KG1 (cell line): ENCODE measurements at regions not wholly inside any gene's neighbourhood (a gene's known extent, or its start where the extent isn't known, plus 50 kb on each side); places are given as distances from the start of the nearest gene placed in this dataset.

ENCODE experiments used
- DNase-seq: peaks from one replicate; lab custom pipeline; 2025; lab: John Stamatoyannopoulos, UW

DNA sequence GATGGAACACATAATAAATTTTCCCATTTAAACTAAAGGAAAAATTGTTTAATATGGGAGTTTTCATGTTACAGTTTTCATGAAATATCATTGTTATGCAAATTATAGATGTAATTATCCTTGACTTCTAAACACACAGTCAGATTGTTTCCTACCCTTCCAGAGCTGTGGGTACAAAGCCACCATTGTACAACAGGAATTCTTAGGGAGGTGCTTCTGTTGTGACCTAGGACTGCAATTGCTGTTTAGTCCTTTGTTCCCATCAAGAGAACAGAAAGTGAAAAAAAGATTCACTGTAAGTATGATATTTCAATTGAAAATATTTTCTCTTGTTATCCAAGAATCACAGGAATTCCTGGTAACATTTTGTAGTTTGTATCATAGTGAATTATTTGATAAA, 455.3 kb upstream of the NAALADL2 start:
- DNase-seq: no peak

- no peak for DNase-seq
These were observed 450.8 kb upstream of the NAALADL2 start for GRCh38 chr3:174408310-174408709.

- DNase-seq: no peak
These were observed 449.9 kb upstream of the NAALADL2 start for GRCh38 chr3:174409086-174409743.

- no peak for DNase-seq
These were observed 445.8 kb upstream of the NAALADL2 start for GRCh38 chr3:174413062-174413912.

- no peak for DNase-seq
These were observed 444.2 kb upstream of the NAALADL2 start for GRCh38 chr3:174414902-174415301.

- no peak for DNase-seq
These were observed 441.6 kb upstream of the NAALADL2 start for GRCh38 chr3:174417573-174417972.

- DNase-seq: no peak
These were observed 439.9 kb upstream of the NAALADL2 start for GRCh38 chr3:174419216-174419615.

DNA sequence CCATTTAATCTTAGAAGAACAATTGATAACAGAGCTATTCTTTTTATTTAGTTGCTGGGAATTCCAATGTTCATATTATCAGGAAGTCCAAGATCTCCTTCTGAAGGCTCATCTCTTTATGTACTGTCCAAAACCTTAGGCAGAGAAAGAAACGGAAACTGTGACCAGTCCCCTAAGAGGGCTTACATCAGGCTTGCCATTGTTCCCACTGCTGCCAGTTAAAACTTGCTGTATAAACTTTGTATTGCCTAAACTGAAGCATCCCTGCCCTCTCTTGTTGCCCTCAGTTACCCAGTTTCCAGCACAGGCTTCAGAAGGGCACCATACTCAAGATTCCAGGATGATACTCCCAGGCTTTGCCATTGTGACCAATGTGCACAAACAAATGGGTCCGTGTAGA, 435.2 kb upstream of the NAALADL2 start:
- no peak for DNase-seq

DNA sequence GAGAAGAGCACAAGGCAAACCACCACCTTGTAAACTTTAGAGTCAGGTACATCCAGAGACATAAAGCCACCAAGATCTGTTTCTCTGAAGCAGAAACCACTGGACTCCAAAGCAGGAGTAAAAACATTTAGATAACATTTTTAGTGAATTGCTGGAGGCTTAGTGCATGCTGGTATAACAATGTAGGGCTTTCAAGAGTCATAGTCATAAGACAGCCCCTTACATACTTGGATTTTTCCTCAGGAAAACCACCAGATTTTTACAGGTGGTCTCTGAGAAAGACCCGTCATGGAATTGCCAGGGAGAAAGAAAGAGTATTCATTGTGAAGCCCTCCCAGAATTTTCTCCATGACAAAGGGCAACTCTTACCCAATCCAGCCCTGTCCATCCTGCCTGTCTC, 434.5 kb upstream of the NAALADL2 start:
- DNase-seq: no peak

DNA sequence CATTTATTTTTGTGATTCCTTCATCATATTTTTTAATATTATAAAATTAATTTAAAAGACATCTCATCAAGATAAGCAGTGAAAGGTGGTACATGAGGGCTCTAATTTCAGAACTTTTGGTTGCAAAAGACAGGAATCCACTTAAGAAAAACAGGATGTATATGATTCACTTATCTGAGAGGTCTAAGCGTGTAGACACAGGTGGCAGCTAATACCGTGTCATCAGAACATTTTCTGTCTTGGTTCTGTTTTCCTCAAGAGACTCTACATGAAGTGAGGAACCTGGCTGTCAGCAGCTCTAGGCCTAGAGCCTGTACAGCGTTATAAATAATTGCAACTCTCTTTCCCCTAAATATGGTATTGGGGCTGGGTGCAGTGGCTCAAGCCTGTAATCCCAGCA, 433.7 kb upstream of the NAALADL2 start:
- no peak for DNase-seq

- DNase-seq: no peak
These were observed 428.1 kb upstream of the NAALADL2 start for GRCh38 chr3:174430986-174431385.

GRCh38 chr3:174431717-174432116, 427.4 kb upstream of the NAALADL2 start:
- DNase-seq: no peak

DNA sequence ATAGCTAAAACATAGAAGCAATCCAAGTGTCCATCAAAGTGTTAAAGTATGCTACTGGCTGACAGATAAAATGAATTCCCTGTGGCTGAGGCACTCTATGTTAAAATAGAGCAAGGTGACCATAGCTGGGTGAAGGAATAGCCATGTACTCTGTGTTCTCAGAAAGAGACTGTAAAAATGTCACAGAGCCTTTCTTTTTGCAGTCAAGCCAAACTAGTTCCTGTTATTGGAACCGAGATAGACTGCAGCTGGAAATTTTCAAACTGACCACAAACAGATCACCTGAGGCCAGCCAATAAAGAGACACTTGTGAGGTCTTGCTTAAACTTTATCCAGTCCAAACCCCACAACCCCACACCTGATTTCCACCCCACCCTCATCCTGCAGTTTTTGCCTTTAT, 422.8 kb upstream of the NAALADL2 start:
- DNase-seq: no peak

- no peak for DNase-seq
These were observed 420.5 kb upstream of the NAALADL2 start for GRCh38 chr3:174438501-174439145.

GRCh38 chr3:174439331-174440252, 419.5 kb upstream of the NAALADL2 start:
- no peak for DNase-seq

GRCh38 chr3:174440253-174440701, 418.9 kb upstream of the NAALADL2 start:
- DNase-seq: peak; percentile 39

- peak; percentile 95 for DNase-seq
These were observed 418.2 kb upstream of the NAALADL2 start for GRCh38 chr3:174440741-174441587.

DNA sequence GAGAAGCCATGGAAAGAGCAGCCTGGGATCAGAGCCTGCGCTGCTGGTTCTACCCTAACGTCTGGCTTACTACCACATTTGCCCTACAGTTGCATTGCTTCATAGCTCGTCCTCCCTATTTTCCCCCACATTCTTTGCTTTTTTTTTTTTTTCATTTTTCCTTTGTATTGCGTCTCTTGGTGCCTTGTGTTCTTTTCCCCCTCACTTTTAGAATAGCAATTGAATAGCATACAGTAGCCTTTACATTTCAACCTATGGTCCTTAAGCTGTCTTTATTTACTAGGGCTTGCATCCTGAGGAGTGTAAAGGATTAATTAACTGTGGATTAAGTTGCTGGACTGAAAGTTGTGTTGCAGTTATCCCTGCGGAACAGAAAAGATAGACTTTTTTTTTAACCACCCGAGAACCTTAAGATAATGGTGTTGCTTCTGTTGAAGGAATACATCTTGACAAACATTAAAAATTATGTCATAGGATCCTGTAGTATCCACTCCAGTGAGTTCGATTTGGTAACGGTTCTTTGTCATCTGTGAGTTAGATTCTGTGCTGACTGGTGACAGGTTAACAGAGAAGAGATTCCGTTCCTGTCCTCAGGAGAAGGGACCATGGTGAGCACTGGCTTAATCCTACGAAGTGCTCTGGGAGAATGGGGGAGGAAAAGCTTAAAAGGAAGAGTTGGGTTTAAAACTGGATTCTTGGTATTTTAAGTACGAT, 417.4 kb upstream of the NAALADL2 start:
- no peak for DNase-seq

GRCh38 chr3:174442302-174442682, 416.8 kb upstream of the NAALADL2 start:
- no peak for DNase-seq

GRCh38 chr3:174444391-174444790, 414.7 kb upstream of the NAALADL2 start:
- no peak for DNase-seq
